ENCODE measurements at regions not wholly inside any gene's neighbourhood (a gene's known extent, or its start where the extent isn't known, plus 50 kb on each side); places are given as distances from the start of the nearest gene placed in this dataset.
"Not testable (repeated sequence)": the region's sequence is repeated elsewhere in the genome, so short reads cannot be mapped to it uniquely, and the experiment has no call there.

DNA sequence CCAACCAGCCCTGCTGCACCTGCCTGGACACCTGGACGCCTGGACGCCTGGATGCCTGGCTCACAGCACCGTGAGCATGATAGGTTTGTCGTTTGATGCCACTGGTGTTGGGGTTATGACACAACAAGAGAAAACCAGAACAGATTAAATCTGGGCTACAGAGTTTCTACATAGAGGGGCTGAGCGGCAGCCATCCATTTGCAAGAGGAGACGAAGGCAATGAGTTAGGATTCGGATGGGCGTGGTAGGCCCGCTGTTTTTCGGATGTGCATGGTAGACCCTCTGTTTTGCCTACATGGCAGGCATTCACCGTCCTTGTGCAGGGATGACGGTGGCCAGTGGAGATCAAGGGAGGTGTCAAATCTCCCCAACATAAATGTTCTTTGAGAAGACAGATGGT lies 121.5 kb upstream of the RNF32 start:
- in situ Hi-C loops (cut with MboI; ENCODE audit: low pct_unique_long_range_greater_than_20kb, low sequenced_read_pairs), result no loop called here
- DNase-seq, result no peak

DNA sequence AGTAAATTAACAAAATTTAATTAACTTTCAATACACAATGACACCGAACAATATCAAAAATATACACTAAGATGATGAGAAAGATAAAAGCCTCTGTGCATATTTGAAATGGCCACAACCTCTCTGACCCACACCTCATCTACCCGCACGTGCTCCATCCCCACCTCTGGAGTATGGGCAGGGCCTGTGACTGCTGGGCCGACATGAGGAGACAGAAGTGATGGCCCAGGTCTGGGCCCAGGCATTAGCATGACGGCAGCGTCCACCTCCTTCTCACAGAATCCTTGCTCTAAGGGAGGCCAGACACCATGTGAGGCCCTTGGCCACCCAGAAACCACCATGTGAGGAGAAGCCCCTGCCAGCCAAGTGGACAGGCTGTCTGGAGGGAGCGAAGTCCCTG lies 122.1 kb upstream of the RNF32 start:
- DNase-seq, result no peak

DNA sequence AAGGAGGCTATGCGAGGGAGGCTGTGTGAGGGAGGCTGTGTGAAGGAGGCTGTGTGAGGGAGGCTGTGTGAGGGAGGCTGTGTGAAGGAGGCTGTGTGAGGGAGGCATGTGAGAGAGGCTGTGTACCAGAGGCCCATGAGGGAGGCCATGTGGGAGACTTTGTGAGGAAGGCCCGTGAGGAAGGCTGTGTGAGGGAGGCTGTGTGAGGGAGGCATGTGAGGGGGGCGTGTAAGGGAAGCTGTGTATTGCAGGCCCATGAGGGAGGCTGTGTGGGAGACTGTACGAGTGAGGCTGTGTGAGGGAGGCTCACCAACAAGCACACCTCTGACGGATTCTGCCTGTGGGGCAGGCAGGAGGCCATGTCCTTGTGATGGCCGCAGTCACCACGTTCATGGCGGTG lies 122.7 kb upstream of the RNF32 start:
- DNase-seq; in situ Hi-C loops (cut with MboI; ENCODE audit: low pct_unique_long_range_greater_than_20kb, low sequenced_read_pairs): not testable (repeated sequence)

More for the DNA sequence above, 122.1 kb upstream of the RNF32 start:
- in situ Hi-C loops (cut with MboI; ENCODE audit: low pct_unique_long_range_greater_than_20kb, low sequenced_read_pairs), result no loop called here

DNA sequence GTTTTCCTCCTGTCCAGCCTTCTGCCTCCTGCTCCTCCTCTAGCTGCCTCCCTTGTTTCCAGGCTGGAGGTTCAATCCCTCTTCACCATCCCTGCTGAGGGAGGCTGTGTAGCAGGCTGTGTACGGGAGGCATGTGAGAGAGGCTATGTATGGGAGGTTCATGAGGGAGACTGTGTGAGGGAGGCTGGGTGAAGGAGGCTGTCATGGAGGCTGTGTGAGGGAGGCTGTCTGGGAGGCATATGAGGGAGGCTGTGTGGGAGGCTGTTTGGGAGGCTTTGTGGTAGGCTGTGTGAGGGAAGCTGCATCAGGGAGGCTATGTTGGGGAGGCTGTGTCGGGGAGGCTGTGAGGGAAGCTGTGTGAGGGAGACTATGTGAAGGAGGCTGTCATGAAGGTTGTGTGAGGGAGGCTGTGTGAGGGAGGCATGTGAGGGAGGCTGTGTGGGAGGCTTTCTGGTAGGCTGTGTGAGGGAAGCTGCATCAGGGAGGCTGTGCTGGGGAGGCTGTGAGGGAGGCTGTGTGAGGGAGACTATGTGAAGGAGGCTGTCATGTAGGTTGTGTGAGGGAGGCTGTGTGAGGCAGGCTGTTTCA lies 123.7 kb upstream of the RNF32 start:
- no peak for DNase-seq
- in situ Hi-C loops (cut with MboI; ENCODE audit: low pct_unique_long_range_greater_than_20kb, low sequenced_read_pairs), result no loop called here

DNA sequence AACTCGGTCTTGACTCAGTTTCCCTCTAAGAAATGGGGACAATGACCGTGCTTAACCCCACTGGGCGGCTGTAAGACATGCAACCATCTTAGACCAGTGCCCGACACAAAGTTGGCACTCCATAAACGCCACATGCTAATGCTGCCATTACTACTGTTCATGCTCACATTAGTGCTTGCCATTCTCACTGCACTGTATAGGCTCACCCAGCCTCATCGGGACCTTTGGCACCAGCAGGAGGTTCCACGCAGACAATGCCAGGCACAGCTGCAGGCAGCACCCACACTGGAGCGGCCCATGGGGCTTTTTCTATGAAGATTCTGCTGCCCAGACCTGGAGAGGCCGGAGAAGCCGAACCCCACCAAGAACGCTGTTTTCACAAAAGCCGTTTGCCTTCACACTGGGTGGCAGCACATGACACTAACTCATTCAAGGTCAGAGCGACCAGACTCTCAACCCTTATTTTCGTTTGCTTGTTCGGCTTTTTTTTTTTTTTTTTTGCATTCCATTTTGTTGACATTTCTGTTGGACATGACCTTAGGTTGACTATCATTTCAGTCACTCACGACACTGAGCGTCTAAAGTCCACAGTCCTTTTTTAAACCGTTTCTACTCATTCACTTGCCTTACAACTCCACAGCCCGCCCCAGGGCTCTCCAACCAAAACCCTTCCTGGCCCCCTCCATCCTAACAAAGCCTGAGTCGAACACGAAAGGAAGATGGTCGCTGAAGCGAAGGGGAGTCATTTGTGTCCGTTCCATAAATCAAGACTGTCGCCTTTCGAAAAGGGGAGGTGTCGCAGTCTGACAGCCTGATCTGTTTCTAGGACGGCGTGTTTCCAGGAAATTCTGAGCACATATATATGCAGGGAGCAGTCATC lies 124.4 kb upstream of the RNF32 start:
- DNase-seq, result no peak
- in situ Hi-C loops (cut with MboI; ENCODE audit: low pct_unique_long_range_greater_than_20kb, low sequenced_read_pairs), result no loop called here

DNA sequence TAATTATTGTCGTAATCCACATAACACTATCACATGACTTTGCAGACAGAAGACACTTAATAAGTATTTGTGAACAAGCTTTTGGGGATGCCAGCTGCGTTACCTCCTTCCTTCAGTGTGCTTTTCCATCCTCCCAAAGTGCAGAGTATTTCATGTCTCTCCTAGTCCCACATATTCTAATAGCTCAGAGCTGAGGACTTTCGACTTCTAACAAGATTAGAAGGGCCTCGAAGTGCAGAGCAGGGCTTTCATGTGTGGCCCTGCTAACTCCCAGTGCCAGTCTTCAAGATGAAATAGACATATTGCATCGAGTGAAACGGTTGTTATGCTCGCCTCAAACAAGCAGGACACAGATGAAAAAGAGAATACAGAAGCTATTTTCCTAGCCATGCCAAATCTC lies 125.7 kb upstream of the RNF32 start:
- in situ Hi-C loops (cut with MboI; ENCODE audit: low pct_unique_long_range_greater_than_20kb, low sequenced_read_pairs), result no loop called here
- DNase-seq, result no peak

DNA sequence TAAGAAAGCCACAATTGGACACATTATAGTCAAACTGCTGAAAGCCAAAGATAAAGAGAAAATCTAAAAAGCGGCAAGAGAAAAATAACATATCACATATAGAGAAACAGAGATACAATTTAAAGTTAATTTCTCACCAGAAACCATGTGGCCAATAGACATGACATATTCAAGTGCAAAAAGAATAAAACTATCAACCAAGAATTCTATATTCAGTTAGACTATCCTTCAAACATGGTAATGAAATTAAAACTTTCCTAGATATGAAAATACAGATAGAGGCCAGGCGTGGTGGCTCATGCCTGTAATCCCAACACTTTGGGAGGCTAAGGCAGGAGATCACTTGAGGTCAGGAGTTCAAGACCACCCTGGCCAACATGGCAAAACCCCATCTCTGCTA lies 129.1 kb upstream of the RNF32 start:
- in situ Hi-C loops (cut with MboI; ENCODE audit: low pct_unique_long_range_greater_than_20kb, low sequenced_read_pairs), result no loop called here
- no peak for DNase-seq

- no peak for DNase-seq
- in situ Hi-C loops (cut with MboI; ENCODE audit: low pct_unique_long_range_greater_than_20kb, low sequenced_read_pairs), result no loop called here
These were observed 129.6 kb upstream of the RNF32 start for GRCh38 chr7:156510966-156511365.

DNA sequence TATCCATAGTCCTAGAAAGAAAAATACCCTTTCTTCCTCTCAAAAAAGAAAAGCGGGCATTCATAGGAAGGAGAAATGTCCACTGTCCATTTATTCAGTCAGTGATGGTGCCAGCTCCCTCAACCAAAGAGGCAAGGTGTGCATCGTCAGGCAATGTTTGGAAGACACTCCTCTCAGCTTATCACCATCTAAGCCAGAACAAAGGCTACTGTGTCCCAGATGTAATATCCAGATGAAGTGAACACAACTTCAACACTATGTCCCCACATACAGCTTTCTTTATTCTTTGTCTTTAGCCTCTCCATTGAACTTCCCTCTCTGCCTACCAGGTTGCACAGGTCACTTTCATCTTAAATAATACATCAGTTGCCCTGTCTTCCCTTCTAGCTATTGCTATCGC lies 131.4 kb upstream of the RNF32 start:
- no peak for DNase-seq
- in situ Hi-C loops (cut with MboI; ENCODE audit: low pct_unique_long_range_greater_than_20kb, low sequenced_read_pairs), result no loop called here

- no peak for DNase-seq
- in situ Hi-C loops (cut with MboI; ENCODE audit: low pct_unique_long_range_greater_than_20kb, low sequenced_read_pairs), result no loop called here
These were observed 134.7 kb upstream of the RNF32 start for GRCh38 chr7:156505876-156506275.

DNA sequence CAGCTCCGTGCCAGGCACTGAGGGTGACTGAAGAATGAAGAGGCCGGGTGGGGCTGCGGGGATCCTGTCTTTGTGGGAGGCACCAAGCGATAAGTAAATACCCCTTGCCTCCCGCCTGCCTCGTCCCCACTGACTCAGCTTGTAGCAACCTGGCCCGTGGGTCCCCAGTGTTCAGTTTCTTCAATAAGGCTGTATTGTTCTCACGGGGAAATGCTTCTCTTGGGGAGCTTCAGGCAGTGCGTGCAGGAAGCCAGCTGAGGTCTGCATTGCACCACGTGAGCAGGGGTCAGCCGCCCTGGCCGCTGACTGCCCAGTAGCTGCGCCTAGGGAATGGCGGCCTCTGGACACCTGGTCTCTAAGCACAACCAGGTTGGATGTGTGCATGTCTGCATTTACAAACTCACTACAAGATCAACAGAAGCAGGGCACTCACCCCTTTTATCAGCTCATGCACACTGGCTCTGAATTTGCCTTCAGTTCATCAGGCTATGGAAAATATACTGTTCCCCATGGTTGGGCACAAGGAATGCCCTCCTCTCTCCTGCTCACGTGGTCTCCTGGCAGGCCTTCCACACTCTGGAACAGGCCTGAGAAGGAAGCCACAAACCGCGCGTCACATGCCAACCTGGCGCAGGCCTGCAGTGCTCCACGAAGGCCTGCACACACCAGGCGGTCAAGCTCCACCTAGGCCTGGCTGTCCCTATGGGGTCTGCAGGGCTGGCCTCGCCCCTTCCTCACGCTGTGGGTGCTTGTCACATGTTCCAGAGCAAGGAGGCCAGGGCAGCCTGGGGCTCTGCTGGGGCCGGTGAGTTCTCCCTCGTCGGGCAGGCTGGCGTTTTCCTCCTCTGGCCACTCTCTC lies 135.7 kb upstream of the RNF32 start:
- DNase-seq, result no peak
- in situ Hi-C loops (cut with MboI; ENCODE audit: low pct_unique_long_range_greater_than_20kb, low sequenced_read_pairs), result no loop called here

- in situ Hi-C loops (cut with MboI; ENCODE audit: low pct_unique_long_range_greater_than_20kb, low sequenced_read_pairs), result no loop called here
- DNase-seq, result no peak
These were observed 136.6 kb upstream of the RNF32 start for GRCh38 chr7:156504006-156504405.

DNA sequence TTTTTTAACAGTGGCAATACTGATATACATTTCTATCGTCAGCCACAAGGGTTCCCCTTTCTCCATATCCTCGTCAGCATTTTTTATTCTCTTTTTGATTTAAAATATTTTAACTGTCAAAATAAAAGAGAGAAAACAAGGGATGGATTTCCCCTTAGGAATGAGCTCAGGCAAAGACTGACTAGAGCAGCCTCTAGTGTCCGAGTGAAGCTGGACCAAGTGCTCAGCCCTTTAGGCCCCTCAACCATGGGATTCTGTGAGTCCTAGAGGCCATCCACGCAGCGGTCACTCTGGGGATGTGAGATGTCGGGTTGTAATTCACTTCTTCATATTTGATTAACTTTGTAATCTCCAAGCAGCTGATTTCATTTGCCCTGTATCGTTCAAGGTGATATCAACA lies 137.4 kb upstream of the RNF32 start:
- in situ Hi-C loops (cut with MboI; ENCODE audit: low pct_unique_long_range_greater_than_20kb, low sequenced_read_pairs), result no loop called here
- DNase-seq, result no peak

DNA sequence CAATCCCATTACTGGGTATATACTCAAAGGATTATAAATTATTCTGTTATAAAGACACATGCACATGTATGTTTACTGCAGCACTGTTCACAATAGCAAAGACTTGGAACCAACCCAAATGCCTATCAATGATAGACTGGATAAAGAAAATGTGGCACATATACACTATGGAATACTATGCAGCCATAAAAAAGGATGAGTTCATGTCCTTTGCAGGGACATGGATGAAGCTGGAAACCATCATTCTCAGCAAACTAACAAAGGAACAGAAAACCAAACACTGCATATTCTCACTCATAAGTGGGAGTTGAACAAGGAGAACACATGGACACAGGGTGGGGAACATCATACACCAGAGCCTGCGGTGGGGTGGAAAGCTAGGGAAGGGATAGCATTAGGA lies 138.8 kb upstream of the RNF32 start:
- DNase-seq; in situ Hi-C loops (cut with MboI; ENCODE audit: low pct_unique_long_range_greater_than_20kb, low sequenced_read_pairs): not testable (repeated sequence)

DNA sequence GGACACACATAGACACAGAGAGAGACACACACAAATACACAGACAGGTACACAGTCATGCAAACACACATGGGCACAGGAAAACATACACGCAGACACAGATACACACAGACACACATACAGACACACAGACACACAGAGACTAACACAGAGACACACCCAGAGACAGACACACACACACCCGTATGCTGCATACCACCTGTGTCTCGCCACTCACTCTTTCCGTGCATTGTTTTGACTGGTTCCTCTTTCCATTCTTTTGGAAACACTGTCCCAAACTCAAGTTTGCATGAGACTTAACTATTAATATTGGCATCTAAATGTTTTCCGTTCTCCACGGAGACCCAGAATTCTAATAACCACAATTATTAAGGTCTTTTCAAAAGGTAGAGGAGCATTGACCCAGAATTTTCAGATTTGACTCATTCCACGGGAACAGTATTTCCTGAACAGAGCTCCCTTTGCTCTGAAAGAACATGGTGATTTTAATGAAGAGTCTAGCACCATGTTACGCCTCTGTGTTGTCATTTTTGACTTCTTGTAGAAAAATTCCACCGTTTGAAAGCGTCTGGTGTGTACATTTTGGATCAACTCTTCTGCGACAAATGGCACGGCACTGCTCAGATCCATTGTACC lies 141.2 kb upstream of the RNF32 start:
- in situ Hi-C loops (cut with MboI; ENCODE audit: low pct_unique_long_range_greater_than_20kb, low sequenced_read_pairs), result no loop called here
- DNase-seq, result no peak

DNA sequence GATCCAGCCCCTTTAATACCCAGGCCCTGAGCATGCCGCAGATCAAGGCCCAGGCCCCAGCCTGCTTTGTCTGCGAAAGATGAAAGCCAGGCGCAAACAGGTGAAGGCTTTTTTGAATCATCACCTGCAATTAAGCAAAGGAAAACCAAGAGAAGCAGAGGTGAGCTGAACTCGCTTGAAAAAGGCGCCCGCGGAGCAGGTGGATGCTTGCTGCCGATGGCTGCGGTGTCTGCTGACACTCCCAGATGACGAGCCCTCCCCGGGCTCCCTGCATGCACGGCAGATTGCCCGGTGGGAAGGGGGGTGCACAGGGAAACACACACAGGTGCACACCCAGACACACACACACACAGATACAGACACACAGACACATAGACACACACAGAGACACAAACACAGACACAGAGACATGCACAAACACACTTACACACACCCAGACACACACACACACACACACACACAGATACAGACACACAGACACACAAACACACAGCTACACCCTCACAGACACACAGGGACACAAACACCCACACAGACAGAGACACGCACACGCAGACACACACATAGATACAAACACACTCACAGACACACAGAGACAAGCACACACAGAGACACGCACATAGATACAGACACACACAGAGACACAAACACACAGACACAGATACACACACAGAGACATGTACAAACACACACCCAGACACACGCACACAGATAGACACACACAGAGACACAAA lies 142.6 kb upstream of the RNF32 start:
- in situ Hi-C loops (cut with MboI; ENCODE audit: low pct_unique_long_range_greater_than_20kb, low sequenced_read_pairs), result no loop called here

GRCh38 chr7:156496865-156497264 lies 143.7 kb upstream of the RNF32 start:
- in situ Hi-C loops (cut with MboI; ENCODE audit: low pct_unique_long_range_greater_than_20kb, low sequenced_read_pairs), result no loop called here
- DNase-seq, result no peak

More for the DNA sequence above, 142.6 kb upstream of the RNF32 start:
- DNase-seq, result no peak

GRCh38 chr7:156496363-156496769 lies 144.2 kb upstream of the RNF32 start:
- in situ Hi-C loops (cut with MboI; ENCODE audit: low pct_unique_long_range_greater_than_20kb, low sequenced_read_pairs), result no loop called here
- DNase-seq, result no peak

GRCh38 chr7:156494960-156495359 lies 145.6 kb upstream of the RNF32 start:
- DNase-seq, result no peak
- in situ Hi-C loops (cut with MboI; ENCODE audit: low pct_unique_long_range_greater_than_20kb, low sequenced_read_pairs), result no loop called here

Measured in KBM-7 (cell line).